ENCODE measurements at regions not wholly inside any gene's neighbourhood (a gene's known extent, or its start where the extent isn't known, plus 50 kb on each side); places are given as distances from the start of the nearest gene placed in this dataset.

GRCh38 chr3:14601692-14602005, 49.9 kb upstream of the CCDC174 start:
- TF ChIP-seq, protein P1, sequence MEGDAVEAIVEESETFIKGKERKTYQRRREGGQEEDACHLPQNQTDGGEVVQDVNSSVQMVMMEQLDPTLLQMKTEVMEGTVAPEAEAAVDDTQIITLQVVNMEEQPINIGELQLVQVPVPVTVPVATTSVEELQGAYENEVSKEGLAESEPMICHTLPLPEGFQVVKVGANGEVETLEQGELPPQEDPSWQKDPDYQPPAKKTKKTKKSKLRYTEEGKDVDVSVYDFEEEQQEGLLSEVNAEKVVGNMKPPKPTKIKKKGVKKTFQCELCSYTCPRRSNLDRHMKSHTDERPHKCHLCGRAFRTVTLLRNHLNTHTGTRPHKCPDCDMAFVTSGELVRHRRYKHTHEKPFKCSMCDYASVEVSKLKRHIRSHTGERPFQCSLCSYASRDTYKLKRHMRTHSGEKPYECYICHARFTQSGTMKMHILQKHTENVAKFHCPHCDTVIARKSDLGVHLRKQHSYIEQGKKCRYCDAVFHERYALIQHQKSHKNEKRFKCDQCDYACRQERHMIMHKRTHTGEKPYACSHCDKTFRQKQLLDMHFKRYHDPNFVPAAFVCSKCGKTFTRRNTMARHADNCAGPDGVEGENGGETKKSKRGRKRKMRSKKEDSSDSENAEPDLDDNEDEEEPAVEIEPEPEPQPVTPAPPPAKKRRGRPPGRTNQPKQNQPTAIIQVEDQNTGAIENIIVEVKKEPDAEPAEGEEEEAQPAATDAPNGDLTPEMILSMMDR (optimal IDR thresholded peaks at IDR 0.05 in 1 of 3, IDR thresholded peaks at IDR 0.05 in 1 of 3, conservative IDR thresholded peaks at IDR 0.05 in 1 of 3; ENCODE audit: extremely low read depth in 1 of 3, insufficient read depth in 2 of 3, low read length in 3 of 3) = no peak
- TF ChIP-seq EZH2 (IDR thresholded peaks at IDR 0.05; ENCODE audit: low read length) = no peak

Data from keratinocyte (primary cell).